BJ (cell line): ENCODE measurements at regions not wholly inside any gene's neighbourhood (a gene's known extent, or its start where the extent isn't known, plus 50 kb on each side); places are given as distances from the start of the nearest gene placed in this dataset.

Experiments
- CTCF ChIA-PET: fragments of 350-600 bp; formaldehyde crosslinking; extraction: SDS; loops from one replicate; lab custom pipeline; 2021; ENCODE audit warnings: antibody characterized with exemption, inconsistent platforms; lab: Yijun Ruan, JAX
- POLR2A ChIA-PET: fragments of 300-600 bp; sonication (Branson Sonifier 250); formaldehyde crosslinking; extraction: SDS; loops from one replicate; lab custom pipeline; 2021; ENCODE audit warnings: antibody characterized with exemption; lab: Charles Lee
- DNase-seq: peaks from one replicate; pipeline ENCODE4 v3.0.0-alpha.2; 2011; ENCODE audit warnings: low read depth
- H3K27me3 ChIP-seq: 2 replicates; pipeline ENCODE4 v1.6.0; 2011; ENCODE audit warnings: low read length; ENCODE audit not compliant: control insufficient read depth, insufficient read depth
- H3K36me3 ChIP-seq: 2 replicates; pipeline ENCODE4 v1.5.1; 2011; ENCODE audit warnings: low read length; ENCODE audit not compliant: control insufficient read depth, insufficient read depth
- H3K4me3 ChIP-seq: 2 replicates; pipeline ENCODE4 v1.5.1; 2011; ENCODE audit warnings: low read depth, mild to moderate bottlenecking, control low read depth, low read length
- CTCF ChIP-seq: IDR thresholded peaks from 2 replicates; pipeline ENCODE4 v1.5.1; 2011; ENCODE audit warnings: low read depth, mild to moderate bottlenecking, control low read depth, inconsistent platforms, low read length, moderate library complexity; ENCODE audit not compliant: insufficient read depth

- DNase-seq, result no peak
- no peaks in the 10 kb centered on the region for H3K36me3 ChIP-seq
- ChIA-PET CTCF (interaction anchor here (0.6 to 1.5 kb wide), 5 partner anchors 9 to 276 kb away, joined by 3 to 4 read pairs (median 3); no protein-coding TSS in a partner anchor), POLR2A (interaction anchor here (0.6 to 0.7 kb wide), 3 partner anchors 18 to 893 kb away, joined by 3 to 6 read pairs (median 4); no protein-coding TSS in a partner anchor)
- TF ChIP-seq CTCF, result no peak
- no peak overlapping the region for H3K4me3 ChIP-seq
- H3K27me3 ChIP-seq, result no peaks in the 10 kb centered on the region
Measured at GRCh38 chr5:142421621-142422397, 97.0 kb upstream of the SPRY4 start.

GRCh38 chr5:142421228-142421617 is 96.4 kb upstream of the SPRY4 start:
- no peak for TF ChIP-seq CTCF
- Histone ChIP-seq H3K27me3 (no peaks in the 10 kb centered on the region), H3K4me3 (no peak overlapping the region), H3K36me3 (no peaks in the 10 kb centered on the region)
- ChIA-PET POLR2A (interaction anchor here (0.6 kb wide), 1 partner anchor 19 kb away, joined by 4 read pairs; no protein-coding TSS in a partner anchor), CTCF (interaction anchor here (0.5 to 1.4 kb wide), 2 partner anchors 17 to 459 kb away, joined by 3 read pairs; no protein-coding TSS in a partner anchor)
- DNase-seq, result no peak

- CTCF ChIA-PET, result interaction anchor here (0.5 to 1.4 kb wide), 3 partner anchors 17 to 459 kb away, joined by 3 read pairs; no protein-coding TSS in a partner anchor
- Histone ChIP-seq H3K4me3 (no peak overlapping the region), H3K36me3 (no peaks in the 10 kb centered on the region), H3K27me3 (no peaks in the 10 kb centered on the region)
- no peak for TF ChIP-seq CTCF
- POLR2A ChIA-PET, result interaction anchor here (0.6 kb wide), 1 partner anchor 120 kb away, joined by 5 read pairs; no protein-coding TSS in a partner anchor
- DNase-seq, result no peak
Measured at GRCh38 chr5:142420561-142421227, 95.9 kb upstream of the SPRY4 start.

- Histone ChIP-seq H3K4me3 (no peak overlapping the region), H3K27me3 (no peaks in the 10 kb centered on the region), H3K36me3 (no peaks in the 10 kb centered on the region)
- TF ChIP-seq CTCF, result no peak
- ChIA-PET CTCF (interaction anchor here (1.3 kb wide), 1 partner anchor 10 kb away, joined by 4 read pairs; no protein-coding TSS in a partner anchor), POLR2A (no interaction called here)
- DNase-seq, result no peak
Measured at GRCh38 chr5:142412581-142412980, 87.8 kb upstream of the SPRY4 start.
